ENCODE measurements at regions not wholly inside any gene's neighbourhood (a gene's known extent, or its start where the extent isn't known, plus 50 kb on each side); places are given as distances from the start of the nearest gene placed in this dataset.

DNA sequence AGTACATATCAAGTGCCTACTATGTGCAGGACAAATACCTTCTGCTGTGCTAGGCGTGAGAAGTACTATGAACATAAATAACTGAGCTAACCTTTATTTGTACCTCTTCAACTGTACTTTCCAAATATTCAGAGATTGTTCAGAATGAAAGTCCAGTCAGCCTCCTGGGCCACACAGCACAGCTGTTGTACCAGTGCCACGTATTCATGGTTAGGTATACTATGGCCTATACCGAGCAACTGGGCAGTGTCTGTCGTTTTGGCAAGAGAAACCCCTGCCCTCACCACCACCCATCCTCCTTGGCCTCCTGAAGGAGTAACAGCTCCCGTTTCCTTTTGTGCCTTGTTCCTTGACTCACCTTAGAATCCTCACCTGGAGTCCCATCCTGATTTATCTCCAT is 53.0 kb downstream of the RASSF10 start:
- no peak for DNase-seq (ENCODE audit: low read depth in 2 of 2)

DNA sequence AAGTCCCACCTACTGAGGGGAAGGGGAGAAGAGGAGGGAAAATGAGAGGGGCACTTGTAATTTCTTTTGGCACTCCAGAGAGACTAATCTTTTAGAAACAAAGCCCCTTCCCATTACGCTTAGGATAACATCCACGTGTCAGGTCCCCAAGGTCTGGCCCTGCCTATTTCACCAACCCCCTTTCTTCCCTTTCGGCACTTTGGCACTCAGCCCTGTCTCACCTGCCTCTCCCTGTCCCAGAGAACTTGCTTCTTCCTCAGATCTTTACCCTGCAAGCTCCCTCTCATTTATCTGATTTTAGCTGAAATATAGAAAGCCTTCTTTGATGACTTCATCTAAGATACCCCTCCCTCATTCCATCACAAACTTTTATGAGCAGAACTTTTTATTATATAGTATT is 55.5 kb downstream of the RASSF10 start:
- no peak for DNase-seq (ENCODE audit: low read depth in 2 of 2)

DNA sequence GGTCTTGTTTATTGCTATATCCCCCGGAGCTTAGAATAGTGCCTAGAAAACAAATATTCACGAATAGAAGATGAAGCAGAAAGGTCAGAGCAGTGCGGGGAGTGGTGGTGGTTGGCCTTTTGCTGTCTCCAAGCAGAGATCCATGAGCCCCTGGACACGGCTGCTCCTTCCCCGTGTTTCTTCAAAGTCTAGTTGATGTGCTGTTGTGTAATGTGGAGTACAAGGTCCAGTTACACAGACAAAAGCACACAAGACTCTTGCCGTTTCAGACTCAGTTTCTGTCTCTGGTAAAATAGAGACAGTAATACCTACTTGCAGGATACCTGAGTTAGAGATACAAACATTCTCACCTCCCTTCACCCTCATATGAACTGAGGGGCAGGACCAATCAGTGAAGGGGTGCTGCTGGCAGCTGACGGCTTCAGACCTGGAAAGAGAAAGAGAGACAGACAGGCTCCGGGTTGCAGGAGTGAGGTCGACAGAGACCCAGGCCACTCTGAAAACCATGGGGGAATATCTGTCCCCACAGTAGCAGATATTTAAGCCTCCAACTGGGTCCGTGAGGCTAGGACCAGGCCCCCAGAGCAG is 56.2 kb downstream of the RASSF10 start:
- no peak for DNase-seq (ENCODE audit: low read depth in 2 of 2)

DNA sequence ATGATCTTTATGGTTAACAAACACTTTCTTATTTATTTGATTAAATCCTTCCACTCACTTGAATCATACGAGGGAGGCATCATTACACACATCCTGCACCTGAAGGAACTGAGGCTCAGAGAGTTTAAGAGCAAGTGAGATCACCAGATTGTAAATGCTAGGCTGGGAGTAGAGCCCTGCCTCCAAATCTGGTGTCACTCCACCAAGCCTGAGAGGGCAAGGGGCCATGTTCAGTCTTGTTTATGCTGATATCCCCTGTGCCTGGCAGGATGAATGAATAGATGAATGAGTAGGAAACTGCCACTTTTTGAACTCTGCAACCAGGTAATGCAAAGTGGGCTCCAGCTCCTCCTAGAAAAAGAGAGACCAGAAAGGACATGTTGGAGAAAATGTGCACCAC is 59.1 kb downstream of the RASSF10 start:
- no peak for DNase-seq (ENCODE audit: low read depth in 2 of 2)

DNA sequence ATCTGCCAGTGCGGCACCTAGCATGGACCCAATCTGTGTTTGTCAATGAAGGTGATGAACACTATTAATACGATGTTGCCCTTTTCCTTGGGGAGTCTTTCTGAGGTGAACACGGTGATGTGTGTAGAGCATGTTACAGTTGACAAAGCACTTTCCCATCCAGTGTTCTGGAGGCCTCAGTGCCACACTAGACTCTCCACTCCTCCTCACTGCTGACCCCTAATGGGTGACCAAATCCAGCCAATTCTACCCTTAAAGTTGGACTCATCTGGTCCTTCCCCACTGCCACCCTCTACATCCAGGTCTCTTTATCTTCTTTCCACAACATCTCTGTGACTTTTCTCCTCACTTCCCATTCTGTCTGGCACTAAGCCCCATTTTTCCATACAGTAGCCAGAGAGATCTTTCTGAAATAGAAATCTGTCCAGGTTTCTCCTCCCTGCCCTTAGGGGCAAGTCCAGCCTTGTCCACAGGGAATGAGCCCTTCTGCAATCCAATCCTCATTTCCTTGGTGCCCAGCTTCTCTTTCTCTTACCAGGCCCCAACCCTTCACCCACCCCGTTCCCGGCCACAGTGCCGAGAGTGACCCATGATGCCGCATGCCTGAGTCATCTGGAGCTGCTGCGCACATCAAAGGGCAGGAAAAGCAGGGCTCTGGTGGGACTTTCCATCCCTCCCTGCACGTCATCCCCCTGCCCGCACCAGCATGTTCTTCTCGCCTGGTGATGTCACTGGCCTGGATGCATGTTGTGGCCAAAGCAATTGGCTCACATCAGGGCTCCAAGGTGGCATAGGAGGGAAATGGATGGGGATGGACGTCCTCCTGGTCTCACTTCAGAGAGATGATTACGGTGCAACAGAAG is 64.2 kb downstream of the RASSF10 start:
- DNase-seq (ENCODE audit: low read depth in 2 of 2) = no peak

DNA sequence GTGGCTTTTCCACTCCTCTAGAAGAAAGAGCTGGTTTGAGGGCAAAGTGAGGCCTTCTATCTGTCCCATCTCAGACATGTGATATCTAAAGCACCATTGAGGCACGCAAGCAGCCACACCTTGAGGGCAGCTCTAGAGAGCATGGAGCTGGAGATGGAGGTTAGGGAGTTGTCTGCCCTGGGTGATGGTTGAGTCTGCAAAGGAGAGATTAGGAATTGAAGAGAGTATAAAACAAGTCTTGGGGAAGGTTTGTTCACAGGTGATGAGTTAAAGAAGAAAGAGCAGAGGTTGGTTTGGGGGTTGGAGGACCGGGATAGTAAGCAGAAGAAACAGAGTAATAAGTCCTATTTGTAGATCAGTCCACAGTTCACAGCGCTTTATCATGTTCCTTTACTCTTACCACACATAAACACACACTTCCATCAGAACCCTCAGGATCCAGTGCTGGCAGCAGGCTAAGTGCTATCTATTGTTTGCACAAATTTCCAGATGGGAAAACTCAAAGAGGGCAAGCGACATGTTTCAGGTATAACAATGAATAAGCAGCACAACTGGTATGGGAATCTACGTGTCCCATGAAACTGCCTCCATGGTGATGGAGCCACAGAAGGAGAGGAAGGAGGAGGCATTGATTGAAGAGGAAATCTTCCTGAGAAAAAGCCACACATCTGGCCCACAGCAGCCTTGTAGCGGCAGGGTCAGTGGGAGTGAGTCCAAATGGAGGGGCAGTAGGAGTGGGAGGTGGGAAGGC is 65.8 kb downstream of the RASSF10 start:
- no peak for DNase-seq (ENCODE audit: low read depth in 2 of 2)

DNA sequence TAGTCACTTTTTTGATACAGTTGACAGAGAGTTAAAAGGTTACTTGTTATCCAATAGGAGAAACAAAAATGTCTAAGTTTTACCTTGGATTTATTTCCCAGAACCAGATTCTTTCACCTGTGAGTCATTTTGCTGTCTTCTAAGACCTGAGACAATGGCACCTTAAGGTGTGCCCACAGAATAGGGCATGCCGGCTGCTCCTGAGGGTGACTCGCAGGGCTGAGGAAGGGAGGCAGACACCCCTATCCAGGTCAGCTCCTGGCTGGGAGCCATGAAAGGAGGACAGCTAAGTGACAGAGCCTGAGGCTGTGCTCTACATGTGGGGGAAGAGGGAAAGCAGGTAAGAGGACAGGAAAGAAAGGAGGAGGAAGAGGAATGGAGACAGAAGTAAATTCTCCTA is 67.8 kb downstream of the RASSF10 start:
- DNase-seq (ENCODE audit: low read depth in 2 of 2) = no peak

DNA sequence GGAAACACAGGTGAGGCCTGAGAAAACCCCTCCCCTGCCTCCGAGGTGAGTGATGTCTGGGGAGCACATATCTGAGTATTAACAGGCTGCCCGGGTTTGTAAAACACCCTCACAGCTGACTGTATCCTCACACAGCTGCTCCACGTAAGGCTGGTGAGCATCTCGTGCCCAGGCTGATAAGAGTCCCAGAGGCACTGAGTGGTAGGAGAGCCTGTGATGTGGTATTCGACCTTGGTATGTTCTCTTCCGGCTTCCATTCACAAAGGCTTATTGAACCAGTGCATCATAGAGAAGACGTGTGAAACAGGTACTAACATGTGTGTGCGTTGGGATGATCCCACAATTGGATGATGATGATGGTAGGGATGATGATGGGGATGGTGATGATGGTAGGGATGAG is 71.7 kb downstream of the RASSF10 start:
- no peak for DNase-seq (ENCODE audit: low read depth in 2 of 2)

DNA sequence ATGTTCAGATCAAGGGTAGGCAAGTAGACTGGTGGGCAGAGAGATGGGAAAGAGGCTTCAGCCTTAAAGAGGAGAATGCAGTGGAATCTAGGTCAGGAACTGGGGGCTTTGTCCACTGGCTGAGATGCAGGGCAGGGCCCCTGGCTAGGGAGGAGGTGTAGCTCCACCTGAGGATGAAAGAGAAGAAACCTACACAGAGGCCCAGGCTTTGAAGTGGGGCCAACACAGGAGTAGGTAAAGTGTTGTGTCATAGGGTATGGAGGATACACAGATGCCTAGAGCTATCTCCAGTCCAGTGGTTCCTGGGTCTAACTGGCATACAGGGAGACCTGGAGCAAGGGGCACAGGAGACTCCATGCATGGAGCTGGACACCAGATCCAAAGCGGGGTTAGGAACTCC is 73.5 kb downstream of the RASSF10 start:
- no peak for DNase-seq (ENCODE audit: low read depth in 2 of 2)

DNA sequence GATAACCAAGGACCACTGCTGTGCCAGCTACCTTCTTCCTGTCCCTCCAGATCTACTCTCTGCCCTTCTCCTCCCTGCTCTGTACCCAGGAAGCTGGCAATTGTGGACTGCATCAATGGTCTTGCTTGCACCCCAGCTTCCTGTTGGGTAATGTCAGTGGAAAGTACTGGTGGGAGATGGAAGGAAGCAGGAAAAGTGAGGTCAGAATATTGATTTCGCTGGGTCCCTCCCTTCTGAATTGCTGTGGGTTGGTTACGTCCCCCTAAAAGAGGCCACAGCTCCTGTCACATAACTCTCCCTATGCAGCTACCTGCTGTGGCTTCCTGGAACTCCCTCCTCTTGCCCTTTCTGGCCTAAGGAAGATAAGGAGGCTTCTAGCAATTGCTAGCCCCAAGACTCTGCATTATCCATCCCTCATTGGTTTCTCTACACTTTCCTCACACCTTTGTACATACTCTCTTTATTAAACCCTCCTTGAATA is 81.2 kb downstream of the RASSF10 start:
- no peak for DNase-seq (ENCODE audit: low read depth in 2 of 2)

DNA sequence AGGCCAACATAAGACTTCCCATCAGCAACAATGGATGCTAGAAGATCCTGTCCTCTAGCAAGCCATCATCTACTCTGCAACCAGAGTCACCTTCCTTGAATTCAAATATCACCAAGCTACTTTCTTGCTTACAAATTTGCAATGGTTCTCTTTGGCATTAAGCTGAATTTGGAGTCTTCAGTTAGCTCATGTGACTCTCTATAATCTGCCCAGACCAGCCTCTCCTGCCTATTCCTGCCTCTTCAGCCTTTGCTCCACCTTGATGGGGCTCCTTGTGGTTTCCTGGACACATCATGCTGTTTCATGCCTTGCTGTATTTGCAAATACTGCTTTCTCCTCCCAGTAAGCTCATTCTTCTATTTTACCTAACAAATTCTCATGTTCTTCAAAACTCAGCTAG is 82.3 kb downstream of the RASSF10 start:
- DNase-seq (ENCODE audit: low read depth in 2 of 2) = no peak

DNA sequence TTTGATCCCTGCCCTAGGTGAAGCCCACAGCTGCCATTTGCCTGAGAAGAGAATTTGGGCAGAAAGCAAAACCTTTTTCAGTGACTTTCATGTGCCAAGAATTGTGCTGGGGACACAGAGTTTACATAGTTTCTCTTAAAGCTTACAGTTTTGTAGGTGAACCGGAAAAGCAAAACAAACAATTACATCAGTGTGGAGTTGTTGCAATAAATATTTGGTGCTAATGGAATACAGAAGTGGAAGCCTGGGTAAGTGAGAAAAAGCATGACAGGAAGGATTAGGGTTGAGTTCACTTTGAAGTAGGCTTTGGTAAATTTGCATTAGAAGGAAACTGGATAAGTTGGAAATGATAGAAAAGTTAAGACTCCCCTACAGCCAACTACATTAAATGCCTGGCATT is 82.7 kb downstream of the RASSF10 start:
- DNase-seq (ENCODE audit: low read depth in 2 of 2) = no peak

DNA sequence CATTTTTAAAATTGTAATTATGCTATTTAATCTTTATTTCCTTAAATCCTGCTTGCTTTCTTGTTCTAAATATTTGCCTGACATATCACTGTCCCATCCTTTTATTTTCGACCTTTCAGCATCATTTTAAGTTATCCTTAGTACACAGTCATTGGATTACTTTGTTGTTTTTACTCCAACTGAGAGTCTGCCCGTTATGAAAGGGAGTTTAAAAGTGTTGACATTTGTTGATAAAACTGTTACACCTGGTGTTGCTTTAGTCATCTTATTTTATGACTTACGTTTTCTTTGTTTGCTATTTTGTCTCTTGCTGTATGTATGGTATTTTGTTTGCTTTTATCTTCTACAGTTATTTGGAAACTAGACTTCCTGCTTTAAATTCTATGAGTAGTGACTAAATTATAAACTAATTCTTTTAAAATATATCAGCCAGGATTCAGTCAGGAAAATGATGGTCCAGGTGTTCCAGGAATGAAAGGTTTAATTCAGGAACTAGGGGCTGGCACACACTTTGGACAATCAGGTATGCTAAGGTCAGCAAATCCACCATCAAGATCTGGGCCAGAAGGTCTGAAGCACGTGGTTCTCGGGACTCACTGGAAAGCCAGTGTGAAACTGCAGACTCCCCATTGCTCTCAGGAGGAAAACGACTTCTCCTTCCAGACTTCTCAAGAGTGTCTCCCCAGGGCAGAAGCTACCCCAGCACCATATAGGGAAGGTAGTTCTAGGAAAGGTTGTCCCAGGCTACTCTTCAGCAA is 86.0 kb downstream of the RASSF10 start:
- DNase-seq (ENCODE audit: low read depth in 2 of 2) = no peak

DNA sequence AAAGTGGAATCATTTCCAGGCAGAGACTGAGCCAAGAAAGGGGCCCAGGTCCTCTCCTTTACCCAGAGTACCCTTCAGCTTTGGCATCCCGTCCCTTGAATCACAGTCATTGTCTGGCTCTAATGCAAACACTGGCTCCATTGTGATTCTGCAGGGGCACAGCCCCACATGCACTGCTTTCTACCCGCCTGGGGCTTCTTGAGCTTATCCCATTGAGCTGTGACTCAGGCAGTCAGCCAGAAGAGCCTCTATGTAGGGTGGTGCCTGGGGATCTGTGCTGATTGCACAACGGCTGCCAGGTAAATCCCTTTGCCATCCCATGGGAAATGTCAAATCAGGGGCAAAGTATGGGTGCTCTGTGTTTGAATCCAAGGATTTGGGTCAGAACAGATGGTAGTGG is 88.9 kb downstream of the RASSF10 start:
- no peak for DNase-seq (ENCODE audit: low read depth in 2 of 2)

DNA sequence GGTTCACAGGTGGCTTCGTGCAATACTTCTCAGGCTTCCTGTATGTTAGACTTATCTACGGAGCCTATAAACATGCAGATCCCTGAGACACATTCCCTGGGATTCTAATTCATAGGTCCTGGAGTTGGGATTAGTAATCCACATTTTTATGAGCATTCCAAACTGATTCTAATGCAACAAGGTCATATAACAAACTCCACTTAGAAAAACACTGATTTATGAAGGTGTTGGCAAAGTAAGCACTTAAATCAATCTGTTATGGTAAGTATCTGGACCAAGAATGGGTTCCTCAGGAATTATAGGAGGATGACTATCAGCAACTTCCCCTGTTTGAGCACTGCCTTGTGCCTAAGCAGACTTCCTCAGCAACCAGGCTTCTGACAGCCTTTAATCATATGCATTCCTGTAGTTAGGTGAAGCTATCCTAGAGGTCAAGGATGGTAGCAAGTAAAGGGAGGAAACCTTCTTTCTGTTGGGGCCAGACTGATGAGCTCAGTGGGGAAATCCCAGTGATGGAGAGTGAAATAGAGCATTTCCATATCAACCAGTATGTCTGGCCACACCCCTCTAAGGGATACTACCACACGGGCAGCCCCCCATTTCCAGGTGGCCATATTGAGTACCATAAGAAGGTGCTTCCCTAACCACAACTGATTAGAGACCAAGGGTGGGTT is 89.6 kb downstream of the RASSF10 start:
- no peak for DNase-seq (ENCODE audit: low read depth in 2 of 2)

DNA sequence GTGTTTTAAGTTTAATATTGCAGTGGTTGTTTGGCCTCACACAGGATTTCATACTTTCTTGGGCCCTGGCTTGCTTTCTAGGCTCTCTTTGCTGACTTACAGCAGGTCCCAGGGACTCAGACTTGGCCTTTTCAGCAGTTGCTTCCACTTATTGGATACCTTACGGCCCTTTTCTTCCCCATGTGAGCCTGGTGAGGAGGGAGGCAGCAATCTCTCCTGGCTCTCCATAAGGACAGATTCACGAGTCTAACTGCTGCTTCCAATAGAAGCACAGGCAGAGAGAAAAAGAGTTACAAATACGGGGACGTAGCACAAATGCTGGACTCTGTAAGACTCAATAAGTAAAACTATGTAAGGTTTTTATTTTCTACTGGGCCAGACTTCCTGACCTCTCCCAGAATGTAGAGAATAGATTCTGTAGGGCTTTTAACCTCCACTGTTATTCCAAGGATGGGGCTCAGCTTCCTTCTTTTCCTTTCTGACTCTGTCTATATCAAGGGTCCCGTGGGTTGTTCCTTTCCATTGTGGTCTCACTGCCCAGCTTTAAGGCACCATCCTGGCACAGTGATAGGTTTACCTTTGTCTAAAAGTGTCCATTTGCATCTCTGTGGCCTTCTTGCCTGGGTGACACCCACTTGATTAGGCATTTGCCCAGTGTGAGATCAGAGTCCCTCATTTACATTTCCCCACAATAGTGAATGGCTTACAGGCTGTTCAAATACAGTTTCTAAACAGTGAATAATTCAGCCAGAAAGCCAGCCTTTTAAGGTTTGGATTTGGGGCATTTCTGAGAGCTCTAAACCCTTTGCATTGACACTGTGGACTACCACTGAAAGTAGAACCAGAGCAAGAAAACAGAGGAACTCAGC is 92.8 kb downstream of the RASSF10 start:
- DNase-seq (ENCODE audit: low read depth in 2 of 2) = no peak

DNA sequence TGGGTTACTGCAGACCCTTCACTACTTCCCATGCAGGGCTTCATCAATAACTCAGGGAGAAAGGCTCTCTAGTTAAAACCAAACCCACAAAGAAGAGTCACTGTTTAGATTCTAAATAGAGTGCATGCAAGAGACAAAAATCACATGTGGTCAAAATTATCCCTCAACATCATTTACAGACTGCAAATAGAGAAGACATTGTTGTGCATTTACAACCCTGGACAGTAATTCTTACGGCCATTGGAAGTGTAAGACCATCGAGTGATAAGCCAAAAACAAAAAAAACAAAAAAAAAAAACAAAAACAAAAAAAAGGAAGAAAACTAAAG is 93.4 kb downstream of the RASSF10 start:
- no peak for DNase-seq (ENCODE audit: low read depth in 2 of 2)

DNA sequence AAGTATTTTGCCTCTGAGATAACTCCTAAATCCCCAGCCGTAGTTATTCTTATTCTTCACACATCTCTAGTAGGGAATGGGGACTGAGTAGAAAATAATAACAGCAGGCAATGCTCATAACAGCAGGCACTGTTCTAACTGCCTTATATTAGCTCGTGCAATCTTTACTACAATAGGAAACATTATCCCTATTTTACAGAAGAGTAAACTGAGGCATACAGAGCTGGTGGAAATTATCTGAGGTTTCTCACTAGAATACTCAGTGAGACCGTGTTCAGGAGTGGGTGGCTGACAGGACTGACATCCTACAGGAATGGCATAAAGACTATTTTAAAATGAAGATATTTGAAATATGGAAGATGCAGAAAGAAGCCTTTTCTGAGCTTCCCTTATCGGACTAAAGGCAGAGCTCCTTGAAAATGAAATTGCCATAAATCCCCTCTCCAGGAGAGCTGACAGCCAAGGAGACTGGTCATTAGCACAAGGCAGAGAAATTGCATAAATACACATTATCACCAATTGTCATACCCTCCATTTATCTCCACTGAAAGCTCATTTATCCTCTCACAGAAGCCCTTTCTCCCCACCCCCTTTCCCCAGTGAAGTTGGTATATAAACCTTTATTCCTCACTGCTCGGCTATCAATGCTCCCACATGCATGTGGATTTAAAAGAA is 93.9 kb downstream of the RASSF10 start:
- no peak for DNase-seq (ENCODE audit: low read depth in 2 of 2)

DNA sequence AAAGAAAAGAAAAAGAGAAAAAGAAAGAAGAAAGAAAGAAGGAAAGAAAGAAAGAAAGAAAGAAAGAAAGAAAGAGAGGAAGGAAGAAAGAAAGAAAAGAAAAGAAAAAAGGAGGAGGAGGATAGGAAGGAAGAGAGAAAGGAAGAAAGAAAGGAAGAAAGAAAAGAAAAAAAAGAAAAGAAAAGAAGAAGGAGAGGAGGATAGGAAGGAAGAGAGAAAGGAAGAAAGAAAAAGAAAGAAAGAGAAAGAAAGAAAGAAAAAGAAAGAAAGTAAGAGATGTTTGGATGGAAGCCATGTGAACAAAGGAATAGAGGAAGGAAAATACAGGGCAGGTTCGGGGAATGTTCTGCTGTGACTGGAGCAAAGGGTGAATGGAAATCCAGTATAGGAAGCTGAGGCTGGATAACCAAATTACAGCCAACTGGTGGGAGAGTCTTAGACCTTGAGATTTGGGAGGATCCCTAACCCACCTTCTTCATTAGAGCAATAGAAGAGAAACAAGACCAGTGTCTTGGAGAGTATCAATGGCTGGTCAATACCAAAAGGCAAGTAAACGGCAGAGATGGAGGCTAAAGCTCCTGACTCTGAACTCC is 94.9 kb downstream of the RASSF10 start:
- no peak for DNase-seq (ENCODE audit: low read depth in 2 of 2)

Measured in activated CD4-positive, alpha-beta T cell treated with anti-CD3 and anti-CD28 coated beads for 24 hours (primary cell).